Vagina (tissue), 2 donors: ENCODE measurements at regions not wholly inside any gene's neighbourhood (a gene's known extent, or its start where the extent isn't known, plus 50 kb on each side); places are given as distances from the start of the nearest gene placed in this dataset.

ENCODE experiments used
- POLR2A ChIP-seq, 2 donors: fragments of 450-650 bp; IDR thresholded peaks; one replicate each; pipeline ENCODE4 v1.6.1; 2017; ENCODE audit warnings: antibody characterized with exemption in 2 of 2, mild to moderate bottlenecking in 2 of 2, moderate library complexity in 2 of 2
- TF ChIP-seq, protein P1 (sequence below), 3 experiments: fragments of 450-650 bp in 2 of 3; fragments of 200-600 bp in 1 of 3; sonication (generic) in 1 of 3; IDR thresholded peaks; one replicate each; pipeline ENCODE4 v1.5.1; 2017 to 2019; ENCODE audit warnings: antibody characterized with exemption in 3 of 3, mild to moderate bottlenecking in 2 of 3, moderate library complexity in 2 of 3

DNA sequence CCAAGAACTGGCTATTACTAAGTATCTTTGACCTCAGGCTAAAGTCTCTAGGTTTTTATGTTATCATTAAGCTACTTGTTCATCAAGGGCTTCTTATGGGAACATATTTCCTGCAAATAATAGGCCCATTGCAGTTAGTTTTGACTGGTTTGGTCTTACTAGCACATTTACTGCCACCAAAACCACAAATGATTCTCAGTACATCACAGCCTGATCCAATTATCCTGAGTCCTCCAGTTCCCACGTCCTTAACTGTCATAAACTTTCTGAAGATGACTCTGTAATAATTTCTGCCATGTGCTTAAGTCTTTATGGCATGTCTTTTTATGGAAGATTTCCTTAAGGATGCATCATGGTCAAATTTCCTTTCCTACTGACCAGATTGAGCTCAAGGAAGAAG, 123.3 kb upstream of the TANK start:
- TF ChIP-seq POLR2A (IDR thresholded peaks at IDR 0.05), result no peak
- TF ChIP-seq, protein P1, sequence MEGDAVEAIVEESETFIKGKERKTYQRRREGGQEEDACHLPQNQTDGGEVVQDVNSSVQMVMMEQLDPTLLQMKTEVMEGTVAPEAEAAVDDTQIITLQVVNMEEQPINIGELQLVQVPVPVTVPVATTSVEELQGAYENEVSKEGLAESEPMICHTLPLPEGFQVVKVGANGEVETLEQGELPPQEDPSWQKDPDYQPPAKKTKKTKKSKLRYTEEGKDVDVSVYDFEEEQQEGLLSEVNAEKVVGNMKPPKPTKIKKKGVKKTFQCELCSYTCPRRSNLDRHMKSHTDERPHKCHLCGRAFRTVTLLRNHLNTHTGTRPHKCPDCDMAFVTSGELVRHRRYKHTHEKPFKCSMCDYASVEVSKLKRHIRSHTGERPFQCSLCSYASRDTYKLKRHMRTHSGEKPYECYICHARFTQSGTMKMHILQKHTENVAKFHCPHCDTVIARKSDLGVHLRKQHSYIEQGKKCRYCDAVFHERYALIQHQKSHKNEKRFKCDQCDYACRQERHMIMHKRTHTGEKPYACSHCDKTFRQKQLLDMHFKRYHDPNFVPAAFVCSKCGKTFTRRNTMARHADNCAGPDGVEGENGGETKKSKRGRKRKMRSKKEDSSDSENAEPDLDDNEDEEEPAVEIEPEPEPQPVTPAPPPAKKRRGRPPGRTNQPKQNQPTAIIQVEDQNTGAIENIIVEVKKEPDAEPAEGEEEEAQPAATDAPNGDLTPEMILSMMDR (IDR thresholded peaks at IDR 0.05), result no peak
